ENCODE measurements at regions not wholly inside any gene's neighbourhood (a gene's known extent, or its start where the extent isn't known, plus 50 kb on each side); places are given as distances from the start of the nearest gene placed in this dataset.
"Not testable (repeated sequence)": the region's sequence is repeated elsewhere in the genome, so short reads cannot be mapped to it uniquely, and the experiment has no call there.

DNA sequence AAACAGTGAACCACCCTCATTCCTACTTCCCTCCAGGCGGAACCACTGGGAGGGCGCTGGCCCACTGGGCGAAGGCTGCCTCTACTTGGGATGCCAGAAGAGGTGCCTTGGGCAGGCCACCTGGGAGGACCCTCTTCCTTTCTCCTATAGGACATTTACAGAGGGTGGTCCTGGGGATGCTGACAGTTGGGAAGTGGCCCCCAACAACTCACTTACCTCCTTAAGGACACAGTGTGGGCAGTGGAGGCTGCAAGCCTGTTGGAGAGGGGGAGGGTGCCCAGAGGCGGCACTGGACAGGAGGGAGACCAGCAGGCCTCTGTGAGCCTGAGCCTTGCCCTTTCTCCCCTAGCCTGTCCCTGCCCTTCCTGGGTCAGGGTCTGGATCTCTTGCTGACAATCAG, 346.4 kb upstream of the HS6ST1 start:
- no peaks in the 10 kb centered on the region for H3K36me3 Mint-ChIP-seq
- H3K4me3 Mint-ChIP-seq, result no peak overlapping the region
- no peaks in the 10 kb centered on the region for H3K4me1 Mint-ChIP-seq
- peaks cover 6 to 14% (median 12%) of the 10 kb centered on the region in 3 donors for H3K27me3 Mint-ChIP-seq (ENCODE audit: low read depth in 3 of 3)
- no peak for DNase-seq
- H3K27ac Mint-ChIP-seq, result no peak overlapping the region
- H3K9me3 Mint-ChIP-seq, result no peaks in the 10 kb centered on the region

DNA sequence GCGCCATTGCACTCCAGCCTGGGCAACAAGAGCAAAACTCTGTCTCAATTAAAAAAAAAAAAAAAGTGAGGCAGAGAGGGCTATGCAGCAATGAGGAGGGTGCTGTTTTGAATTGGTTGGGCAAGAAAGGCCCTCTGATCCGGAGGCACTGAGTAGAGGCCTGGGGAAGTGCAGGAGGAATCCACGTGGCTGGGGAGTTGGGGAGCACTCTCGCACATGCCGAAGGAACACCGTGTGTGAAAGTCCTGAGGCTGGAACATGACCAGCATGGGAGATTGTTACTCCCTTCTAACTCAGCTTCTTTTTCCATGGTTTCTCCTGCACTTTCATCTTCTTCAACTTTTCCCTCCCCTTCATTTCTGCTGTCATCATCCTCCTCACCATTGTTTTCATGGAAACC, 347.9 kb upstream of the HS6ST1 start:
- Mint-ChIP-seq H3K27me3 (ENCODE audit: low read depth in 3 of 3) (peaks cover 6 to 14% (median 12%) of the 10 kb centered on the region in 3 donors), H3K4me1 (no peaks in the 10 kb centered on the region), H3K27ac (no peak overlapping the region), H3K36me3 (no peaks in the 10 kb centered on the region), H3K9me3 (no peaks in the 10 kb centered on the region), H3K4me3 (no peak overlapping the region)
- no peak for DNase-seq

DNA sequence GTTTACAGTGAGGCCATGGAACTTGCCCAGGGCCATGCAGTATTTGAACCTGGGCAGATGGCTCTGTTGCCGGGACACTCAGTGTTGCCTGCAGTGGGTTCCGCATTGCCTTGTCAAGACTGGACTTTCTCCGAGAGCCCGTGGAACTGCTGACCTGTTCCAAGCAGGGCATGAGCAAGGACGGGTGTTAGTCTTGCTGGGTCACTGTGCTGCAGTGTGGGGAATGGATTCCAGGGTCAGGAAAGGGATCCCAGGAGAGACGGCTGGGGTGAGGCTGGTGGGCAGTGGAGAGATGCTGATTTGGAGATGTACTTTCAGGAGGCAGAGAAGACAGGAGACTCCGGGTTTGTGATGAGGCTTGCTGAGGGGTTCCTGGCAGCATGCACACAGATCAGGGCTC, 348.7 kb upstream of the HS6ST1 start:
- Mint-ChIP-seq H3K9me3 (no peaks in the 10 kb centered on the region), H3K27ac (no peak overlapping the region), H3K4me1 (no peaks in the 10 kb centered on the region), H3K27me3 (ENCODE audit: low read depth in 3 of 3) (peaks cover 4 to 14% (median 8%) of the 10 kb centered on the region in 3 donors), H3K36me3 (no peaks in the 10 kb centered on the region), H3K4me3 (no peak overlapping the region)
- DNase-seq, result no peak

DNA sequence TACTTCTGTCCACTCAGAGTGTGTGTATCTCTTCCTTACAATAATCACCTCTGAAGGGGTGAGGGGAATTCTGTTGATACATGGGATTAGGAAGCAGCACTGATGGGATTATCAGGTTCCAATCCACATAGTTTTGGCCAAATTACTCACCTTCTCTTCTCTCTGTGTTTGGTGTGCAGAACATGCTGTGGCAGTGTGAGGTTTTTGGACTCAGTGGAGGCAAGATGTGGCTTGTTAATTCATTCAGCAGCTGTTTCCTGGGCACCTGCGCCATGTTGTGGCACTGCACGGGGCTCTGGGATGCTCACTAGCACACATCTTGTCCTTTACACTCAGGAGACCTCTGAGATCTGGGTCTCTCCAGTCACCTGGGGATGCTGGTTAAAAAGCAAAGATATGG, 350.3 kb upstream of the HS6ST1 start:
- H3K27me3 Mint-ChIP-seq (ENCODE audit: low read depth in 3 of 3), result peaks cover 7 to 10% (median 8%) of the 10 kb centered on the region in 3 donors
- H3K4me1 Mint-ChIP-seq, result no peaks in the 10 kb centered on the region
- no peak overlapping the region for H3K4me3 Mint-ChIP-seq
- no peak overlapping the region for H3K27ac Mint-ChIP-seq
- no peaks in the 10 kb centered on the region for H3K36me3 Mint-ChIP-seq
- DNase-seq, result no peak
- peaks cover 0 to 1% (median 0%) of the 10 kb centered on the region in 6 donors for H3K9me3 Mint-ChIP-seq

DNA sequence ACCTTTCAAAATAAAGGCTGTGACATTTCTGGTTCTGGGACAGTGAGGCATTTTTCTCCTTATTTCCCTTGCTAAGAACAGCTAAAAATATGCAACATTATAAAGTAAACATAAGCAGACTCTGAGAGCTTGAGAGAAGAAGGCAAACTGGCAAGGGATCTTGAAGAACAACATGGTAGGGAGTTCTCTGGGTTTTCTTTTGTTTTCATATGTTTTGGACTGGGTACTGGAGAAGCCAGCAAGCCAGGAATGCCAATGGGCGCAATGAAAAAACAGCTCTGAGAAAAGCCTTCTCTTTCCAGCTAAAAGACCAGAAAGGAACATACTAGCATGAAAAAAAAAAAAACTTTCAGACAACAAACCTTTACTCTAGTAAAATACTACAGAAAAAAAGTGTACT, 351.4 kb upstream of the HS6ST1 start:
- no peak for DNase-seq
- no peaks in the 10 kb centered on the region for H3K4me1 Mint-ChIP-seq
- no peak overlapping the region for H3K27ac Mint-ChIP-seq
- peaks cover 7 to 11% (median 8%) of the 10 kb centered on the region in 3 donors for H3K27me3 Mint-ChIP-seq (ENCODE audit: low read depth in 3 of 3)
- H3K9me3 Mint-ChIP-seq, result peaks cover 0 to 2% (median 0%) of the 10 kb centered on the region in 6 donors
- no peaks in the 10 kb centered on the region for H3K36me3 Mint-ChIP-seq
- H3K4me3 Mint-ChIP-seq, result no peak overlapping the region

DNA sequence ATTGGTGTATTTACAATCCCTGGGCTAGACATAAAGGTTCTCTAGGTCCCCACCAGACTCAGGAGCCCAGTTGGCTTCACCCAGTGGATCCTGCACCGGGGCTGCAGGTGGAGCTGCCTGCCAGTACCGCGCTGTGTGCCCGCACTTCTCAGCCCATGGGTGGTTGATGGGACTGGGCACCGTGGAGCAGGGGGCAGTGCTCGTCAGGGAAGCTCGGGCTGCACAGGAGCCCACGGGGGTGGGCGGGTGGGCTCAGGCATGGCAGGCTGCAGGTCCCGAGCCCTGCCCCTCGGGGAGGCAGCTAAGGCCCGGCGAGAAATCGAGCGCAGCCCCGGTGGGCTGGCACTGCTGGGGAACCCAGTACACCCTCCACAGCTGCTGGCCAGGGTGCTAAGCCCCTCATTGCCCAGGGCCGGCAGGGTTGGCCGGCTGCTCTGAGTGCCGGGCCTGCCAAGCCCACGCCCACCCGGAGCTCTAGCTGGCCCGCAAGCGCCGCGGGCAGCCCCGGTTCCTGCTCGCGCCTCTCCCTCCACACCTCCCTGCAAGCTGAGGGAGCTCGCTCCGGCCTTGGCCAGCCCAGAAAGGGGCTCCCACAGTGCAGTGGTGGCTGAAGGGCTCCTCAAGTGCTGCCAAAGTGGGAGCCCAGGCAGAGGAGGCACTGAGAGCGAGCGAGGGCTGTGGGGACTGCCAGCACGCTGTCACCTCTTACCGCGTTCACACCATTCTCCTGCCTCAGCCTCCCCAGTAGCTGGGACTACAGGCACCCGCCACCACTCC, 353.5 kb upstream of the HS6ST1 start:
- H3K4me1 Mint-ChIP-seq; DNase-seq; H3K4me3 Mint-ChIP-seq; H3K27ac Mint-ChIP-seq; H3K36me3 Mint-ChIP-seq; H3K9me3 Mint-ChIP-seq; H3K27me3 Mint-ChIP-seq (ENCODE audit: low read depth in 3 of 3): not testable (repeated sequence)

DNA sequence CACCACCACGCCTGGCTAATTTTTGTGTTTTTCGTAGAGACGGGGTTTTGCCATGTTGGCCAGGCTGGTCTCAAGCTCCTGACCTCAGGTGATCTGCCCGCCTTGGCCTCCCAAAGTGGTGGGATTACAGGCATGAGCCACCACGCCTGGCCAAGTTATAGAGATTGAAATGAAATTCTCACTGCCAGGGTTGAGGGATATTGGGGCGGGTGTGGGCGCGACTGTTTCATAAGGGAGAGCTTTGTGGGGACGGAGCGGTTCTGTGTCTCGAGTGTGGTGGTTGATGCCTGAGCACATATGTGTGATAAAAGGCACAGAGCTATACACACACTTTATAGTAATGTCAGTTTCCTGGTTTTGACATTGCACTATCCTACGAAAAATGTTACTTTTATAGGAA, 361.0 kb upstream of the HS6ST1 start:
- not testable (repeated sequence) for H3K4me1 Mint-ChIP-seq, H3K4me3 Mint-ChIP-seq, H3K36me3 Mint-ChIP-seq

DNA sequence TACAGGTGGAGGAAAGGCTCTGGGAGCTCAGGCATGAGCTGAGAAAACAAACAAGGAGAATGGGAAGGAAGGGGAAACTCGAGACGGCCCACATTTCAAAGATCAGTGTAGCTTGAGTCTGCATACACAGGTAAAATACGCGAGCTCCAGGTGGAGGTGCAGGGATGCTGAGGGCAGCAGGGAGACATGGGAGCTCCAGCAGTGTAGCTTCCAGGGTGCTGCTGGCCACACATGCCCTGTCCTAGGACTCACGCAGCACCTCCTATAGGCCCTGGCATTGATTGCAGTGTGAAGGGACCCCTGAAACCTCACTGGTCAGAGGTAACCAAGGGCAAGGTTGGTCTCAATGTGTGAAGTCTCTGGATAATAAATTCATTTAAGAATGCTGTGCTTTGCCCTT, 362.8 kb upstream of the HS6ST1 start:
- Mint-ChIP-seq H3K9me3 (no peaks in the 10 kb centered on the region), H3K27me3 (ENCODE audit: low read depth in 3 of 3) (peaks cover 2 to 8% (median 3%) of the 10 kb centered on the region in 3 donors), H3K36me3 (no peaks in the 10 kb centered on the region), H3K27ac (no peak overlapping the region), H3K4me1 (peaks cover 15 to 16% of the 10 kb centered on the region in 2 donors), H3K4me3 (no peak overlapping the region)
- no peak for DNase-seq

More for the DNA sequence above, 361.0 kb upstream of the HS6ST1 start:
- not testable (repeated sequence) for H3K27ac Mint-ChIP-seq; H3K27me3 Mint-ChIP-seq (ENCODE audit: low read depth in 3 of 3); H3K9me3 Mint-ChIP-seq; DNase-seq

DNA sequence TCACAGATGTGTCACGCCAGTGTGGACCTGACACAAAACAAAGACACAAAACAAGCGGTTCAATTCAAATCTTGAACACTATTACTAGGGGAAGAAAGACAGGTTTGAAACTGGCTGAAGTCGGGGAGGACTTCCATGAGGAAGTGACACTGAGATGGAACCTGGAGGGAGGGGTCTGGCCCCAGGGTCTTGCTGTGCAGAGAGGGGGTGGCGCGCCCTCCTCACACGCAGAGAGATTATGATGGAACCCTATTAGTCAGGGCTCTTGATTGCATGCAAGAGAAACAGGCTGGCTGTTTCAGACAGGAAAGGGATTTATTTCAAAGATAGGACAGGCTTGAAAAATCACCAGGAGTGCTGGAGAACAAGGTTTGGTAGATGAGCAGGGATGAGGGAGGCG, 363.6 kb upstream of the HS6ST1 start:
- Mint-ChIP-seq H3K9me3 (no peaks in the 10 kb centered on the region), H3K27me3 (ENCODE audit: low read depth in 3 of 3) (peaks cover 2 to 8% (median 3%) of the 10 kb centered on the region in 3 donors), H3K4me3 (no peak overlapping the region), H3K27ac (no peak overlapping the region), H3K36me3 (no peaks in the 10 kb centered on the region), H3K4me1 (peaks cover 19 to 22% of the 10 kb centered on the region in 2 donors)
- no peak for DNase-seq

DNA sequence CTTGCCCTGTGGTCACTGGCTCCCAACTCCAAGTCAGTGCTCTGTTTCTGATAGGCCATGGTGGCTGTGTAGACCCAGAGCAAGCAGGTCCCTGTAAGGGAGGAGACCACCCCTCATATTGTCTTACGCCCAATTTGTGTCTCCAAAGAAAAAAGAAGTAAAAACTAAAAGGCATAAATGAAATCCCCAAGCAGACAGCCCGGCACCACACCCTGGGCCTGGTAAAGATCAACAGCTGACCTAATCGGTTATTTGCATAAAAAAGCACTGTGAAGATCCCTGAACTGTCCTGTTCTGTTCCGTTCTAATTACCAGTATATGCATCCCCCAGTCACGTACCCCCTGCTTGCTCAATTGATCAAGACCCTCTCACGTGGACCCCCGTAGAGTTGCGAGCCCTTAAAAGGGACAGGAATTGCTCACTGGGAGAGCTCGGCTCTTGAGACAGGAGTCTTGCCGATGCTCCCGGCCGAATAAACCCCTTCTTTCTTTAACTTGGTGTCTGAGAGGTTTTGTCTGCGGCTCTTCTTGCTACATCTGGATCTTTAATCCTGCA, 364.1 kb upstream of the HS6ST1 start:
- no peak for DNase-seq
- no peaks in the 10 kb centered on the region for H3K36me3 Mint-ChIP-seq
- peaks cover 2 to 8% (median 3%) of the 10 kb centered on the region in 3 donors for H3K27me3 Mint-ChIP-seq (ENCODE audit: low read depth in 3 of 3)
- H3K4me1 Mint-ChIP-seq, result peaks cover 23 to 28% of the 10 kb centered on the region in 2 donors
- H3K4me3 Mint-ChIP-seq, result no peak overlapping the region
- H3K27ac Mint-ChIP-seq, result no peak overlapping the region
- H3K9me3 Mint-ChIP-seq, result no peaks in the 10 kb centered on the region

DNA sequence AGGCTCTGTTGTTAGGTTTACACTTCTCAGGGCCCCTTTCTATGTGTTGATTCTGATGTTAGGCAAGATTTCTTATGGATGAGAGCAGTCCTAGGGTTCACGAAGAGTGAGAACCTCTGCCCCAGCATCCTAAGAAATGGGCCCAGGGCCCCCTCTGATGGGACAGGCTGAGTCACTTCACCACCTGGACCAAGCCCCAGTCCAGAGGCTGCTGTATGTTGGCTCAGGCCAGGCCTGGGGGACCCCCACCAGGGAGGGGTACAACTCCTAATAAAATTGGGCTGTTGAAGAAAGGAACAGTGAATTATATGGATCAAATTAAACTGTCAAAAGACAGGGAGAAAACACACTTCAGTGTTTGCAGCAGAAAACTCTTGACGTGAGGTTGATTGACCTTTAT, 365.9 kb upstream of the HS6ST1 start:
- Mint-ChIP-seq H3K4me1 (peaks cover 23 to 28% of the 10 kb centered on the region in 2 donors), H3K27ac (no peak overlapping the region), H3K27me3 (ENCODE audit: low read depth in 3 of 3) (peaks cover 2 to 7% (median 3%) of the 10 kb centered on the region in 3 donors), H3K4me3 (no peak overlapping the region), H3K9me3 (no peaks in the 10 kb centered on the region), H3K36me3 (no peaks in the 10 kb centered on the region)
- no peak for DNase-seq

DNA sequence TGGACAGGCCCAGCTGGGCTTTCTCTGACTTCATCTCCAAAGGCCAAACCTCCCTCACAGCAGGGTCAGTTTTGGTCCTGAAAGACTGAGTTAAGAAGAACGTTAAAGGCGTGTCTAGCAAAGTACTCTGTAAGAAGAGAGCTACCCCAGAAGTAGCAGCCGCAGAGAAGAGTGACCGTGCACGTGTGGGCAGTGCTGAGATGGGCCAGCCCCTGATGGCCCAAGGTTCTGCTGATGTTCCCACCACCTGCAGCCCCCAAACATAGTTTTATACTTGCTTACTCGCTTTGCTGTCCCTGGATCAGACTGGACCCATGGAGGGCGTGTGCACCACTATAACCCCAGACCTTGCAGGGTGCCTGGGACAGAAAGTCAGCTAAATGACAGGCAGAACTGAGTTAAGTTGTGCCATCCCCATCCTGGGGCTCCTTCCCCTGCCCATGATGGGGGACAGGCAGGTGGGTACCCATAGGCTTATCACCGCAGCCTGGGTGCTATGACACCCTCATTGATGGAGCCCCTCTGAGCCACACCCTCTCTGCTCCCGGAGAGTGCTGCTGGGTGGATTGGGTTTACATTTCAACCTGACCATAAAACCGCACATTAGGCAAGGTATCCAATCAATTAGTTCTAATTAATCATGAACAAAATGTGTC, 367.3 kb upstream of the HS6ST1 start:
- no peak for DNase-seq
- peak overlapping the region in 3 of 5 donors; percentile 21 to 62 (median 24) for H3K4me3 Mint-ChIP-seq
- H3K36me3 Mint-ChIP-seq, result no peaks in the 10 kb centered on the region
- no peaks in the 10 kb centered on the region for H3K9me3 Mint-ChIP-seq
- H3K27ac Mint-ChIP-seq, result no peak overlapping the region
- H3K4me1 Mint-ChIP-seq, result peaks cover 23 to 28% of the 10 kb centered on the region in 2 donors
- peaks cover 1 to 5% (median 2%) of the 10 kb centered on the region in 3 donors for H3K27me3 Mint-ChIP-seq (ENCODE audit: low read depth in 3 of 3)

DNA sequence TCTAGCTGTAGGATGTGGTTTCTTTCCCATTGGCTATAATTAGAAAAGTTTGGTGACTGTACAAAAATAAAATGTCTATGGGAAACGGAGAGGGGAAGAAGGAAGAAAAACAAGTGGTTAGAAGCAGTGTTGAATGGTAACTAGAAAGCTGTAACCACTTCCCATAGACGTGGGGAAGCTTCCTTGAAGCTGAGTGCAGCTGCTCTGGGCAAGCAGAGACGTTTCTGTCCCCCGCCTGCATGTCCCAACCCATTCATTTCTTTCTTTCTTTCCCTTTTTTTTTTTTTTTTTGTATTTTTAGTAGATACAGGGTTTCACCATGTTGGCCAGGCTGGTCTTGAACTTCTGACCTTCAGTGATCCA, 367.8 kb upstream of the HS6ST1 start:
- no peak overlapping the region for H3K27ac Mint-ChIP-seq
- peak overlapping the region in 2 of 5 donors; percentile 21 to 62 for H3K4me3 Mint-ChIP-seq
- no peaks in the 10 kb centered on the region for H3K9me3 Mint-ChIP-seq
- peaks cover 23 to 28% of the 10 kb centered on the region in 2 donors for H3K4me1 Mint-ChIP-seq
- no peaks in the 10 kb centered on the region for H3K36me3 Mint-ChIP-seq
- DNase-seq, result no peak
- H3K27me3 Mint-ChIP-seq (ENCODE audit: low read depth in 3 of 3), result peaks cover 1 to 4% (median 2%) of the 10 kb centered on the region in 3 donors

DNA sequence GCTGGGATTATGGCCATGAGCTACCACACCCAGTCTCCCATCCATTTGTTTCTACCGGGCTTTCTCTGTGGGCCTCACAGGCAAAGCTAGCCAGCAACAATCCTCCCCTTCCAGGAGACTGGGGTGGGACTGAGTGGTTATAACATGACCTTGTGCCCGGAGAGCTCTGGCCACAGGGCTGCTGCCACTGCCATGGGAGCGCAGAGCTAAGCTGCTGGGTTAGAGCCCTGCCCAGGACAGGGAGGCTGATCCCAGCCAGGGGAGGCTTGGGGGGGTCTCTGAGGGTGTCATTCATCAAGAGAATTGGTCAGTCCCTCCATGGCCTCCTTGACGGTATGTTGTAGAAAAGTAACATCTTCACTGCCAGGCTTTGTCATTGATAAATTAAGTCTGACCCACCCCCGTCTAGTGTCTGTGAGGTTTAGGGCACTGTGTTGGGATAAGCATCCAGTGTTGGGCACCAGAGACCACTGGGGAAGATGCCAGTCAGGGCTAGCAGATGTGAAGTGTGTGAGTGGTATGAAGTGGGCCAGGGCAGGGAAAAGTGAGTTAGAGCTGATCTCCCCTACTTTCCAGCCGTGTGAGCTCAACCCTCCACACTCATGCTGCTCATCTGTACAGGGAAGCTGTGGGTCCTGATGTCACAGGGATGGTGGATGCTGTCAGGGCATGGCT, 368.4 kb upstream of the HS6ST1 start:
- Mint-ChIP-seq H3K4me1 (peaks cover 23 to 28% of the 10 kb centered on the region in 2 donors), H3K4me3 (no peak overlapping the region), H3K9me3 (no peaks in the 10 kb centered on the region), H3K27me3 (ENCODE audit: low read depth in 3 of 3) (peaks cover 0 to 3% (median 2%) of the 10 kb centered on the region in 3 donors), H3K27ac (no peak overlapping the region), H3K36me3 (no peaks in the 10 kb centered on the region)
- no peak for DNase-seq
